Choroid plexus epithelial cell (primary cell): ENCODE measurements at regions not wholly inside any gene's neighbourhood (a gene's known extent, or its start where the extent isn't known, plus 50 kb on each side); places are given as distances from the start of the nearest gene placed in this dataset.

ENCODE experiments used
- DNase-seq: peaks from one replicate; pipeline ENCODE4 v3.0.0-alpha.2; 2010; ENCODE audit warnings: low read depth
- H3K4me3 ChIP-seq: 2 replicates; pipeline ENCODE4 v1.5.1; 2011; ENCODE audit warnings: low read depth, mild to moderate bottlenecking, control low read depth, low read length, moderate library complexity
- CTCF ChIP-seq: conservative IDR thresholded peaks from 2 replicates; pipeline ENCODE4 v1.5.1; 2011; ENCODE audit warnings: low read depth, mild to moderate bottlenecking, control low read depth, inconsistent platforms, low read length, moderate library complexity

- no peak for DNase-seq
- no peak overlapping the region for H3K4me3 ChIP-seq
- TF ChIP-seq CTCF = no peak
Measured at GRCh38 chr4:1575418-1576303, 108.5 kb downstream of the FAM53A start.

GRCh38 chr4:1574601-1575417 lies 109.3 kb downstream of the FAM53A start:
- no peak for DNase-seq
- TF ChIP-seq CTCF = no peak
- H3K4me3 ChIP-seq = no peak overlapping the region

- TF ChIP-seq CTCF = no peak
- DNase-seq = no peak
- H3K4me3 ChIP-seq = no peak overlapping the region
Measured at GRCh38 chr4:1573830-1574459, 110.2 kb downstream of the FAM53A start.

- DNase-seq = no peak
- no peak for TF ChIP-seq CTCF
- H3K4me3 ChIP-seq = no peak overlapping the region
Measured at GRCh38 chr4:1572964-1573720, 111.0 kb downstream of the FAM53A start.

- no peak for DNase-seq
- H3K4me3 ChIP-seq = no peak overlapping the region
- no peak for TF ChIP-seq CTCF
Measured at GRCh38 chr4:1572521-1572920, 111.6 kb downstream of the FAM53A start.

GRCh38 chr4:1572010-1572385 lies 112.1 kb downstream of the FAM53A start:
- no peak for DNase-seq
- H3K4me3 ChIP-seq = no peak overlapping the region
- TF ChIP-seq CTCF = no peak
